ENCODE measurements at regions not wholly inside any gene's neighbourhood (a gene's known extent, or its start where the extent isn't known, plus 50 kb on each side); places are given as distances from the start of the nearest gene placed in this dataset.

GRCh38 chr4:29521281-29521680, 1198.9 kb upstream of the PCDH7 start:
- TF ChIP-seq CTCF (IDR thresholded peaks at IDR 0.05 in 4 of 5, conservative IDR thresholded peaks at IDR 0.05 in 1 of 5) (no peak), POLR2A (IDR thresholded peaks at IDR 0.05) (no peak)
- ATAC-seq (no peak), DNase-seq (no peak)
- Histone ChIP-seq H3K9me3 (peaks cover 0 to 3% (median 0%) of the 10 kb centered on the region in 3 donors), H3K27ac (no peak overlapping the region), H3K4me3 (no peak overlapping the region), H3K4me1 (no peaks in the 10 kb centered on the region), H3K27me3 (no peaks in the 10 kb centered on the region), H3K36me3 (no peaks in the 10 kb centered on the region)
- in situ Hi-C loops (cut with MboI; ENCODE audit: low sequenced_read_pairs in 4 of 4), result no loop called here
- intact Hi-C loops (cut with DNase I; ENCODE audit: low total_unique reads), result no loop called here

- Histone ChIP-seq H3K27ac (no peak overlapping the region), H3K27me3 (no peaks in the 10 kb centered on the region), H3K9me3 (no peaks in the 10 kb centered on the region), H3K4me3 (no peak overlapping the region), H3K36me3 (no peaks in the 10 kb centered on the region), H3K4me1 (no peaks in the 10 kb centered on the region)
- DNase-seq (no peak), ATAC-seq (no peak)
- intact Hi-C loops (cut with DNase I; ENCODE audit: low total_unique reads) (no loop called here), in situ Hi-C loops (cut with MboI; ENCODE audit: low sequenced_read_pairs in 4 of 4) (no loop called here)
- no peak for TF ChIP-seq CTCF (IDR thresholded peaks at IDR 0.05 in 4 of 5, conservative IDR thresholded peaks at IDR 0.05 in 1 of 5)
- no peak for TF ChIP-seq POLR2A (IDR thresholded peaks at IDR 0.05)
These were observed 1183.4 kb upstream of the PCDH7 start for GRCh38 chr4:29536745-29537144.

GRCh38 chr4:29538889-29539646, 1181.1 kb upstream of the PCDH7 start:
- no peaks in the 10 kb centered on the region for H3K27me3 ChIP-seq
- no peak for DNase-seq
- intact Hi-C loops (cut with DNase I; ENCODE audit: low total_unique reads) (no loop called here), in situ Hi-C loops (cut with MboI; ENCODE audit: low sequenced_read_pairs in 4 of 4) (no loop called here)
- H3K27ac ChIP-seq, result no peak overlapping the region
- no peaks in the 10 kb centered on the region for H3K36me3 ChIP-seq
- H3K4me3 ChIP-seq, result no peak overlapping the region
- H3K4me1 ChIP-seq, result no peaks in the 10 kb centered on the region
- H3K9me3 ChIP-seq, result no peaks in the 10 kb centered on the region
- no peak for ATAC-seq
- TF ChIP-seq CTCF (IDR thresholded peaks at IDR 0.05 in 4 of 5, conservative IDR thresholded peaks at IDR 0.05 in 1 of 5) (no peak), POLR2A (IDR thresholded peaks at IDR 0.05) (no peak)

GRCh38 chr4:29540439-29541102, 1179.6 kb upstream of the PCDH7 start:
- H3K4me1 ChIP-seq, result no peaks in the 10 kb centered on the region
- DNase-seq (no peak), ATAC-seq (no peak)
- TF ChIP-seq POLR2A (IDR thresholded peaks at IDR 0.05) (no peak), CTCF (IDR thresholded peaks at IDR 0.05 in 4 of 5, conservative IDR thresholded peaks at IDR 0.05 in 1 of 5) (no peak)
- H3K4me3 ChIP-seq, result no peak overlapping the region
- intact Hi-C loops (cut with DNase I; ENCODE audit: low total_unique reads) (no loop called here), in situ Hi-C loops (cut with MboI; ENCODE audit: low sequenced_read_pairs in 4 of 4) (no loop called here)
- no peaks in the 10 kb centered on the region for H3K9me3 ChIP-seq
- no peak overlapping the region for H3K27ac ChIP-seq
- H3K36me3 ChIP-seq, result no peaks in the 10 kb centered on the region
- no peaks in the 10 kb centered on the region for H3K27me3 ChIP-seq
